GM06990 (cell line): ENCODE measurements at regions not wholly inside any gene's neighbourhood (a gene's known extent, or its start where the extent isn't known, plus 50 kb on each side); places are given as distances from the start of the nearest gene placed in this dataset.

Experiments used
- DNase-seq: peaks from one replicate; pipeline ENCODE4 v3.0.0-alpha.2; 2011; ENCODE audit not compliant: insufficient read length; ENCODE audit errors: extremely low read depth
- H3K27me3 ChIP-seq: replicated peaks from 2 replicates; pipeline ENCODE4 v1.6.0; 2011; ENCODE audit warnings: low read length; ENCODE audit not compliant: control insufficient read depth, insufficient read depth
- H3K36me3 ChIP-seq: 2 replicates; pipeline ENCODE4 v1.5.1; 2011; ENCODE audit warnings: low read length; ENCODE audit not compliant: control insufficient read depth, insufficient read depth
- H3K4me3 ChIP-seq: replicated peaks from 2 replicates; pipeline ENCODE4 v1.5.1; 2011; ENCODE audit warnings: low read depth, mild to moderate bottlenecking, control low read depth, low read length
- TF ChIP-seq, protein P1 (sequence below): IDR thresholded peaks from 2 replicates; pipeline ENCODE4 v1.5.1; 2011; ENCODE audit warnings: low read length, control low read depth, mild to moderate bottlenecking, inconsistent platforms; ENCODE audit not compliant: insufficient read depth, poor library complexity, severe bottlenecking

GRCh38 chr6:14512246-14512645 is 394.7 kb downstream of the CD83 start:
- peaks cover 2% of the 10 kb centered on the region for H3K27me3 ChIP-seq
- TF ChIP-seq, protein P1, sequence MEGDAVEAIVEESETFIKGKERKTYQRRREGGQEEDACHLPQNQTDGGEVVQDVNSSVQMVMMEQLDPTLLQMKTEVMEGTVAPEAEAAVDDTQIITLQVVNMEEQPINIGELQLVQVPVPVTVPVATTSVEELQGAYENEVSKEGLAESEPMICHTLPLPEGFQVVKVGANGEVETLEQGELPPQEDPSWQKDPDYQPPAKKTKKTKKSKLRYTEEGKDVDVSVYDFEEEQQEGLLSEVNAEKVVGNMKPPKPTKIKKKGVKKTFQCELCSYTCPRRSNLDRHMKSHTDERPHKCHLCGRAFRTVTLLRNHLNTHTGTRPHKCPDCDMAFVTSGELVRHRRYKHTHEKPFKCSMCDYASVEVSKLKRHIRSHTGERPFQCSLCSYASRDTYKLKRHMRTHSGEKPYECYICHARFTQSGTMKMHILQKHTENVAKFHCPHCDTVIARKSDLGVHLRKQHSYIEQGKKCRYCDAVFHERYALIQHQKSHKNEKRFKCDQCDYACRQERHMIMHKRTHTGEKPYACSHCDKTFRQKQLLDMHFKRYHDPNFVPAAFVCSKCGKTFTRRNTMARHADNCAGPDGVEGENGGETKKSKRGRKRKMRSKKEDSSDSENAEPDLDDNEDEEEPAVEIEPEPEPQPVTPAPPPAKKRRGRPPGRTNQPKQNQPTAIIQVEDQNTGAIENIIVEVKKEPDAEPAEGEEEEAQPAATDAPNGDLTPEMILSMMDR: no peak
- no peaks in the 10 kb centered on the region for H3K36me3 ChIP-seq
- no peak overlapping the region for H3K4me3 ChIP-seq
- no peak for DNase-seq

DNA sequence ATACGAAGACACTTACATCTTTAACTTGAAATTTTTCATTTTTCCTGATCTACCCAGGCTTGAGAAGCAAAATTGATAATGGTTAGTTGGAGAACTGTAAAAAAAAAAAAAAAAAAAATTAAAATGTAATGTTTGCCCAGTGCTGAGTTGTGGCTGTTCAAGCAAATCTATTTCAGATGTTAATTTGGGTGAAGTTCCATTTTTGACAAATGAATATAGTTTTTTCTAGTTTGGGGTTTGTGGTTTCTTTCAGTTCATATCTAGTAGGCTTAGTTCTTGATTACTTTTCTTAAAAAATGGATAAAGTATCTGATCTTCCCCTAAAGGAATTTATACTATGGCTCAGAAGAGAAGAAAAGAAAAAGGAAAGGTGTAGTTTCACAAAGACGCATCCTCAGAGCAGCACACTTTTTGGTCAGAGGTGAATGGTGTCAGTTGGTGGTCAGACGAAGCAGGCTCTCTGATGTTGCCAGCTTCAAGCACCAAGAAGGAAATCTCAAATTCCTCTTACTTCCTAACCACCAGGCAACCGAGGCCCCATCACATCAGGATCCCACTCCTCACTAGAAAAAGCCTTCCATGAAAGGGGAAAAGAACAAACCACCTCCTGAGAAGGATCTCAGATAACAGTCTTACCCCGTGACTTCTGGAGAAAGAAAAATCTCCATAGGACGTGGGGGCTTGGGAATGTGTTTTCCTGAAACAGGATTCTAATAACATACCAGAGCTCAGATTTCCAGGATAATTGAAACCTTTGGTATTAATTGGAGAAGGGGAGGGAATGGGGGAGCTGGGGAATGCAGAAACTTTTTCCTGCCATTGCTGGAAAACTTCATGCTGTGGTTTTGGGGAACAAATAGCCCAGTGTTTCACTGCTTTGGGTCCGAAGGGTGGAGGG is 396.2 kb downstream of the CD83 start:
- Histone ChIP-seq H3K4me3 (no peak overlapping the region), H3K36me3 (no peaks in the 10 kb centered on the region), H3K27me3 (peaks cover 2% of the 10 kb centered on the region)
- no peak for DNase-seq
- TF ChIP-seq, protein P1: no peak

DNA sequence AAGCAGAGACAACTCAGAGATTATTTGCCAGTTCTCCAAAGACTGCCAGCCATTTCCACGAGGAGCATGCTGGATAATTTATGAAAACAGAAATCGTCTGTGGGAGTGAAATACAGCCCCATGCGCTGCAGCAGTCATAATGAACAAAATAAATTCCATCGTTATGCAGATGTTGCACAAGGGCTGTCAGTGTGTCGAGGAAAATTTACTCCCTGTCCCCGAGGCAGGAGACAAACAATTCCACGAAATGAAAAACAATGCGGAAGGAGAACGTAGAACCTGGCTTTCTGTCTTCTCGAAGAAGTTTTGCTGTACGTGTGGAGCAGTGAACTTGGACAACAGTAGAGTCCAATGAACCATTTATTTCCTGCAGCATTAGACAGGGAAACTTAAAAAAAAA is 399.4 kb downstream of the CD83 start:
- Histone ChIP-seq H3K27me3 (peaks cover 2% of the 10 kb centered on the region), H3K4me3 (no peak overlapping the region), H3K36me3 (no peaks in the 10 kb centered on the region)
- DNase-seq: no peak
- TF ChIP-seq, protein P1: no peak

DNA sequence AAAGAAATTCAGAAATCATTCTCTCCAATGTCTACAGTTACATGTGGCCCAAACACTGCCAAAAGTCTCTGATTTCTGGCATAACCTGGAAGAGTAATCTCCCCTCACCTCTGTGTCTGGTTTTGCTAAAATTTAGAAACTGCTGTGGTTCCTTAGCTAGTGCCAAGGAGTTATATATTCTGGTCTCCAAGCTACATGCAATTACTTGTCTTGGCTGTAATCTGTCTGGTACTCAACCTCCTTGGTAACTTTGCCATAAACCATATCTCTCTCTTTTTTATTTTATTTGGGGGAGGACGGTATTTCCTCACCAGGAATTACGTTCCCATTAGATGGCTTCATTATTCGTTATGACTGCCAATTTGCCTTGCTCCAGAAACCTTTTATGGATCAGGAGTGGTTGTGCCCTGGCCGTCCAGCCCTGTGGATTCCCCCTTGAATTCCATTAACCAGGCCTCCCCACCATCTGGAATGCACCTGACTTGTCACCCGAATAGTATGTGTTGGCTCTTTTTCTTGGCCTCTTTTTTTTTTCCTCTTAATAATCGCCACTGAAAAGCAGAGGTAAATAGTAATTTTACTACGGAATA is 400.0 kb downstream of the CD83 start:
- no peak overlapping the region for H3K4me3 ChIP-seq
- TF ChIP-seq, protein P1: no peak
- H3K27me3 ChIP-seq: peaks cover 2% of the 10 kb centered on the region
- no peaks in the 10 kb centered on the region for H3K36me3 ChIP-seq
- no peak for DNase-seq

DNA sequence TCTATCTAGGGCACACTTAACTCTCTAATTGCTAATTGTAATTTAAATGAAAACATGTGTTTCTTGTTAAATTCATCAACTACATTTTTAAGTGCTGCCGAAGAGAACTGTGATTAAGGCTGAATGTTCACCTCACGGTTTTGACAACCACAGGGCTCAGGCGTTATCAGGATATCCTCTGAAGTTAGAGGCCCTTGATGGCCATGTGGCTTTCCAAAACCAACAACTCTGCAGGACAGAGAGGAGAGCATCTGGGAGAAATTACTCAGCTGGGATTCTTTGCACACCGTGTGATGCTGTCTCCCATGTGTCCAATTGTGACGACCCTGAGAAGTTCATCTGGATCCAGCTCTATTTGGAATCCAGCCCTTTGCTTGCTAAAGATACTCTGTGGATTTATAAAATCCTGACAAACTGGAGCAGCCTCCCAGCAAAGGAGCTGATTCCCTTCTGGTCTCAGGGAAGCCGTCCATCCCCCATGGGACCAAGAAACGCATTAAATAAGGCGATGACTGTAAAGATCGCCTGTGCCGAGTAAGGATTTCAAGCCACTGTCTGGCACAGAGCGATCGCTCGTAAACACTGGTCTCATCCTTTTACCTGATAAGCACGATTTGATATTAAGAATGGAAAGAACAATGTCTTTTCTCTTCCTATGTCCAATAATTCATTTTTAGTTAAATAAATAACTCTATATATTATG is 401.1 kb downstream of the CD83 start:
- TF ChIP-seq, protein P1: no peak
- Histone ChIP-seq H3K4me3 (no peak overlapping the region), H3K27me3 (peaks cover 2% of the 10 kb centered on the region; the same call in 1 of the 2 replicates), H3K36me3 (no peaks in the 10 kb centered on the region)
- no peak for DNase-seq
